Posterior vena cava (tissue), 2 donors: ENCODE measurements at regions not wholly inside any gene's neighbourhood (a gene's known extent, or its start where the extent isn't known, plus 50 kb on each side); places are given as distances from the start of the nearest gene placed in this dataset.

ENCODE experiments used
- DNase-seq: peaks from one replicate; pipeline ENCODE4 v3.0.0-alpha.2; 2020; ENCODE audit warnings: low spot score
- intact Hi-C, 2 donors: fragments of 100-400 bp; cut with DNase I; formaldehyde crosslinking; loops; one replicate each; pipeline versions ENCODE4 v1.14.1 to v1.14.2; 2022 to 2023
- donor health status: DM: yes; HTN: yes; CAD: no.
- donor health status: DM: yes; HTN: yes; CAD: no.

GRCh38 chr21:28758883-28759242 is 233.8 kb downstream of the LTN1 start:
- intact Hi-C loops = no loop called here
- DNase-seq = no peak

- no peak for DNase-seq
- intact Hi-C loops = no loop called here
These were observed 234.4 kb downstream of the LTN1 start for GRCh38 chr21:28758042-28758882.

DNA sequence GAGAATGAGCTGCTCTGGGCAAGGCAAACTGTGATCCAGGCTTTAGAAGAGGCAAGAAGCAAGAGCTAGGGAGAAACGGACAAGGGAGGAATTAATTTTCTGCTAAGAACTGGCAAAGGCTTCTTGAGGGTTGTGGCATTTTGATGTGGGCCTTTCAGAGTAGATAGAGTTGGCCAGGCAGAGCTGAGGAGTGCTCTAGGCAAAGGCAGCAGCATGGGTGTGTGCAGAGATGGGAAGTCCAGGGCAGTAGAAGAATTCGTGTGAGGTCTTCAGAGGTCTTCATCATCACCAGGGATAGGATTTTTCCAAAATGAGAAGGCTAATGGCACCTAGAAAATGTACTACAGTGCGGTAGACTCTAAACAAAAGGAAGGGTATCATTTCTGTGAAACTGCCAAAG is 237.8 kb downstream of the LTN1 start:
- no peak for DNase-seq
- intact Hi-C loops = no loop called here

DNA sequence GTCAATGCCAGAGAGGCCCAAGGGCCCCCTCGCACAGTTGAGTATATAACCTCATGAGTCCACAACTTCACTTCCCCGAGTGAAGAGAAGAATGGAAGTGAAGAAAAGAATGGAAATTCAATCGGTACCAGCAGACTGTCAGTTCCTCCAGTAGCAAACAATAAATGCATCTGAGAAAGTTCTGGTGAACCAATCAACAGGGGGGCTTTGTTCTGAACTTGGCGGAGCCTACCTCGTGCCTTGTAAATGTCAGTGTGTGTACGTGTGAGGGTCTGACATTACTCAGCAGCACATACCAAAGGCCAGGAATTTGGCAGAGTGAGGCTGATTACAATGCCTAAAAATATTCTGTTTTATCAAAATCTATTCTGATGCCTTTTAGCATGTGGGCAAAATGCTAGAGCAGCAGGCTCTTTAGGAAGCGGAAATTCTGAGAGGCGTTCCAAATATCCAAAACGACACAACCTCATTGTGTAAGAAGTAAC is 238.5 kb downstream of the LTN1 start:
- intact Hi-C loops = no loop called here
- DNase-seq = no peak

GRCh38 chr21:28752131-28752530 is 240.5 kb downstream of the LTN1 start:
- no peak for DNase-seq
- intact Hi-C loops = no loop called here

DNA sequence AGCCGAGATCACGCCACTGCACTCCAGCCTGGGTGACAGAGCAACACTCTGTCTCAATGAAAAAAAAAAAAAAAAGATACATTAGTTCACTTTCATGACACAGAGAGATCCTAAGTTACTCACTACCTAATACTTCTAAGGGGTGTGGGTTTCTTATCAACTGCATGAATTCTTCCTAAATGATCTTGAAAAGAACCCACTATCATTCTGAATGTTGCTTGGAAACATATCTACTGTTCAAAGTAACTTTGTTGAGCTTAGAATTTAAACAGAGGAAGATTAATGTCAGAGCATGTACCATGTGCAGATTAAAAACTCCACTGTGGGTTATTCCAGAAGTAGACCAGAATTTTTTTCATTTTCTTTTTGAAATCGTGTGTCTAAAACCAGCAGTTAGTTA is 241.5 kb downstream of the LTN1 start:
- intact Hi-C loops = no loop called here
- no peak for DNase-seq

- DNase-seq = no peak
- intact Hi-C loops = no loop called here
These were observed 242.1 kb downstream of the LTN1 start for GRCh38 chr21:28750565-28750964.

- intact Hi-C loops = loop anchor here (10.0 kb wide), 4 partner anchors 225 to 1895 kb away; no protein-coding TSS in a partner anchor
- no peak for DNase-seq
These were observed 243.1 kb downstream of the LTN1 start for GRCh38 chr21:28749536-28749935.

GRCh38 chr21:28747464-28747863 is 245.2 kb downstream of the LTN1 start:
- DNase-seq = no peak

DNA sequence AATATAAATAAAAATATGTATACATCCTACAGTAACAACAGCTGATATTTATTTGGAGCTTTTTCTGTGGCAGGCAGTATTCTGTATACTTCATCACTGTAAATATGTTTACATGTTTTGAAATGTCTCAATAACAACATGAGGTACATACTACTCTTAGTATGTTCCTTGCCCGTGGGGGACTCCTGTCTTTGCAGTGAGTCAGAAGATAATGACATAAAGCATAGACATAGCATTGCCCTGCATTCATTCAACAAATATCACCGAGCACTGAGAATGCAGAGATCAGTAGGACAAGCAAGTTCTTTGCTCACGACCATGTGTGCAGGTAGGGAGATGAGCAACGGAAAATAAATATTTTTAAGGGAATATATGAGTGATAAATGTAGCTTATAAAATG is 246.5 kb downstream of the LTN1 start:
- DNase-seq = no peak
- intact Hi-C loops = loop anchor here (10.0 kb wide), 4 partner anchors 221 to 1891 kb away; no protein-coding TSS in a partner anchor

More at GRCh38 chr21:28747464-28747863, 245.2 kb downstream of the LTN1 start:
- intact Hi-C loops = loop anchor here (10.0 kb wide), 4 partner anchors 223 to 1893 kb away; no protein-coding TSS in a partner anchor

GRCh38 chr21:28745131-28746016 is 247.3 kb downstream of the LTN1 start:
- intact Hi-C loops = loop anchor here (10.0 kb wide), 4 partner anchors 221 to 1891 kb away; no protein-coding TSS in a partner anchor
- peak; percentile 86 for DNase-seq

GRCh38 chr21:28743723-28744122 is 249.0 kb downstream of the LTN1 start:
- intact Hi-C loops = loop anchor here (5.0 to 10.0 kb wide), 5 partner anchors 219 to 1889 kb away; no protein-coding TSS in a partner anchor
- DNase-seq = no peak

DNA sequence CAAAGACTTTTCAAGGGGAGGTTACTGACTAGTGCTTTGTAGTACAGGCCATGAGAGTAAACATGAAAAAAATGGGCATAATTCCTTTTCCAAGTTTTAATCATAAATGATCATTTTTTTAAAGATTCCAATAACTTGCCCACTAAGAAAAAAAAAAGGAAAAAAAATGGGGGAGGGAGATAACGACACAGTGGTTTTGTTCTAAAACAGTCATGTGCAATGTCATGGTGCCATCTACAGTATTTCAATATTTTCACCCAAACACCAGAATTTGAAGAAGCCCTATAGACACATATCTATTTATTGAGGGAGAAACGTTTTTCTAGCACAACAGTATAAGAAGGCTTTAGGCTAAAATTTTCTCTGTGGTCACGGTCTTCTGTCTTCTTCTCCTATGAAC is 250.2 kb downstream of the LTN1 start:
- no peak for DNase-seq
- intact Hi-C loops = loop anchor here (5.0 to 10.0 kb wide), 5 partner anchors 218 to 1888 kb away; no protein-coding TSS in a partner anchor

DNA sequence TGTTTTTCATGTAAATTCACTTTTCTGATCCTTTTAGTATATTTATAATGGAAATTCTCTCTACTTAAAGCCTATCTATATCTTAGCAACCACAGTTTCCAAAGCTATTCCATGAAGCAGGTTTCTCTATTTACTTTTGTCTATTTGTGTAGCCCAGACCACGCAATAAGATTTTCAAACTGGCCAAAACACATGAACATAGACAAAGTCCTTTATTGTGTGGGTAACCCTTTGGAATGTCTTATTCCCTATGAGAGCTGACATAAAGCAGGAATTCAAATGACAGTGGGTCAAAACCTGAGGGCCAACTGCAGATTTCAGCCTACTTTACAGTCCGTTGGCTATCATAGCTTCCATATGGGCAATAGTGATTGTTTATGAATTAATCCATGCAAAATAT is 252.6 kb downstream of the LTN1 start:
- intact Hi-C loops = loop anchor here (5.0 to 10.0 kb wide), 5 partner anchors 215 to 1885 kb away; no protein-coding TSS in a partner anchor
- DNase-seq = no peak

DNA sequence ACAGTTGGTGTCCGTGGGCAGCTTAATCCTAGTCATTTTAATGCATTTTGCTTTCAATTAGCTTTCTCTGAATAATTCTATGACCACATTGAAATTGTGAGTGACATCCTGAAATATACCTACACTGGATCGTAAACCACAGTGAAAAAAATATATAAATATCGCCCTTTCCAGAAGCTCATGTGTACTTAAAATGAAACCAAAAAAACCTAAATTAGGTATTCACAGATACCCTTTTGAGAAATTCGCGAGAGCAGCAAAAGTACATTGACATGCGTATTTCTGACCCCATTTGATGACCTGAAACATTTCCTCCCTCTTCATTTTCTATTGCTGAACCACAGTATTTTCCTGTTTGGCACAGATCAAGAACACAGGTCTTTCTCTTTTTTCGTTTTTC is 253.8 kb downstream of the LTN1 start:
- intact Hi-C loops = no loop called here
- DNase-seq = no peak

DNA sequence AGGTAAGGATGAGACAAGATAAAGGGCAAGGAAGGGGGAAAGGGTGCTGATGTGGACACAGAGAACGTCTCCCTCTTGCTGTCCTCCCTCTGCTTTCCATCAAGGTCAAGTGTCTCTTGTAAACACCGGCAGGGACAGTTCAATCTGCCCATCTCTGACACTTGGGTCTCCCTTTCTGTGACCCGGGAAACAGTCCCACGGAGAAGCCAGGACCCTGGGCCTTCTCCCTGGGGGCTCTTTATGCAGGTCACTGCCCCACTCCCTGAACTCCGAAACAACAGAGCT is 254.3 kb downstream of the LTN1 start:
- intact Hi-C loops = no loop called here
- no peak for DNase-seq

- DNase-seq = no peak
- intact Hi-C loops = no loop called here
These were observed 254.8 kb downstream of the LTN1 start for GRCh38 chr21:28737674-28738419.

DNA sequence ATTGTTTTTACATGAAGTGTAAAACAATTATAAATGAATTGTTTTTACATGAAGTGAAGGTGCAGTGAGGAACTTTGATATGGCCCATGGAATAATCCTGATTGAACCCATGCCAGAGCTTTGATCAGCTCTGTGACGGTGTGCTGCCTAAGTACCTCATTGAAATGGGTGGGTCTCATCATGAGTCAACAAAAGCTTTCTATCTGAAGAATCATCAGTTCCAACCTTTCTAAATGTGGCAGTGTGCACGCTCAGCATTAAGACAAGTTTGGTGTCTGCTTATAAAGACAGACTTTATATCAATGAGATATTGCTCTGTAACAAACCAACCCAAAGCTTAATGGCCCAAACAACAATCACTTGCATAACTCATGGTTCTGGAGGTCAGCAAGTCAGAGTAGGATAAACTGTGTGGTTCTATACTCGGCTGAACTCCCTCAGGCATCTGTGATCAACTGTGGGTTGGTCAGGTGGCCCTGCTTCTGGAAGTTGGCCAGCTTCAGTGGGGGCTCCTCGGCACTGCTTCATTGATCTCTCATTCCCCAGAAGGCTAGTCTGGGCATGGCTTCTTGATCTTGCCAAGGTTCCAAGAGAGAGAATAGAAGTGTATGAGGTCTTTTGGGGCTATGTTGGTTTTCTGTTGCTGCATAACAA is 258.0 kb downstream of the LTN1 start:
- intact Hi-C loops = no loop called here
- DNase-seq = no peak
